Rectal smooth muscle tissue (tissue), 1 donor: ENCODE measurements at regions not wholly inside any gene's neighbourhood (a gene's known extent, or its start where the extent isn't known, plus 50 kb on each side); places are given as distances from the start of the nearest gene placed in this dataset.

Experiments
- H3K27ac ChIP-seq: one replicate; pipeline ENCODE4 v1.7.0; 2013; ENCODE audit warnings: low read depth, low read length, inconsistent platforms
- H3K27me3 ChIP-seq: one replicate; pipeline ENCODE4 v1.7.0; 2013; ENCODE audit warnings: low read length; ENCODE audit not compliant: control insufficient read depth, insufficient read depth
- H3K36me3 ChIP-seq: one replicate; pipeline ENCODE4 v1.7.0; 2013; ENCODE audit warnings: low read length; ENCODE audit not compliant: control insufficient read depth, insufficient read depth
- H3K4me1 ChIP-seq: one replicate; pipeline ENCODE4 v1.7.0; 2013; ENCODE audit warnings: low read length; ENCODE audit not compliant: control insufficient read depth, insufficient read depth
- H3K4me3 ChIP-seq: one replicate; pipeline ENCODE4 v1.7.0; 2013; ENCODE audit warnings: low read length
- H3K9ac ChIP-seq: one replicate; pipeline ENCODE4 v1.7.0; 2013; ENCODE audit warnings: low read length

DNA sequence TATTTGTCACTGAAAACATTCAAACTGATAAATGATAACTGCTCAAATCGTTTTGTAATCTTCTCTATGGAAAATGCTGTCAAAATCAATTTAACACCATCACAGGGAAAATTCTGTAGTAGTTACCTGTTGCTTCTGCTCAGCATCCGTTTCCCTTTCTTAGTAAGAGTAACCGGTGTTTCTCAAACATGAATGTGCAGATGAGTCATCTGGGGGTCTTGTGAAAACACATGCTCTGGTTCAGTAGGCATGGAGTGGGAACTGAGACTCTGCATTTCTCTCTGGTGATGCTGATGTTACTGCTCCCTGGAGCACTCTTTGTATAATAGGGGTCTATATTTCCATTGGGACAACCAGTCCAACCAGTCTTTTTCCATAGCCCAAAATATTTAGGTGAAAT, 145.1 kb downstream of the SEMA6D start:
- H3K36me3 ChIP-seq = no peaks in the 10 kb centered on the region
- no peaks in the 10 kb centered on the region for H3K4me1 ChIP-seq
- H3K4me3 ChIP-seq = no peak overlapping the region
- no peak overlapping the region for H3K9ac ChIP-seq
- H3K27me3 ChIP-seq = no peaks in the 10 kb centered on the region
- no peak overlapping the region for H3K27ac ChIP-seq

DNA sequence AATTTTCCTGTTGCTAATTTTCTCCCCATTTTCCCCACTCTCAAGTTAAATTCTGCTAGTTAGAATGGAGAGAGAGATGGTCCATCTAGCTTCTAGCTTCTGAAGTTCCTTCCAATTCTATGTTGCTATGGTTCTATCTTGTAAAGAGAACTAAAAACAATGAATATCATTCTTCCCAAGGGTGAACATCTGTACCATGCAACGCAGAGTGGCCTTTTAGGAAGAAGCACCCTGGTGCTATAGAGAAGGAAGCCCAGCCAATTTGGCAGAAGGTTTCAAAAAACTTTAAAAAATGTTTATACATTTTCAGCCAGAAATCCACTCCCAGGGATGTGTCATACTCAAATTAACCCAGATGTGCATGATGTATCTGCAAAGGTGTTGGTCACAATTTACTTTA, 149.1 kb downstream of the SEMA6D start:
- no peak overlapping the region for H3K4me3 ChIP-seq
- no peaks in the 10 kb centered on the region for H3K27me3 ChIP-seq
- H3K27ac ChIP-seq = no peak overlapping the region

DNA sequence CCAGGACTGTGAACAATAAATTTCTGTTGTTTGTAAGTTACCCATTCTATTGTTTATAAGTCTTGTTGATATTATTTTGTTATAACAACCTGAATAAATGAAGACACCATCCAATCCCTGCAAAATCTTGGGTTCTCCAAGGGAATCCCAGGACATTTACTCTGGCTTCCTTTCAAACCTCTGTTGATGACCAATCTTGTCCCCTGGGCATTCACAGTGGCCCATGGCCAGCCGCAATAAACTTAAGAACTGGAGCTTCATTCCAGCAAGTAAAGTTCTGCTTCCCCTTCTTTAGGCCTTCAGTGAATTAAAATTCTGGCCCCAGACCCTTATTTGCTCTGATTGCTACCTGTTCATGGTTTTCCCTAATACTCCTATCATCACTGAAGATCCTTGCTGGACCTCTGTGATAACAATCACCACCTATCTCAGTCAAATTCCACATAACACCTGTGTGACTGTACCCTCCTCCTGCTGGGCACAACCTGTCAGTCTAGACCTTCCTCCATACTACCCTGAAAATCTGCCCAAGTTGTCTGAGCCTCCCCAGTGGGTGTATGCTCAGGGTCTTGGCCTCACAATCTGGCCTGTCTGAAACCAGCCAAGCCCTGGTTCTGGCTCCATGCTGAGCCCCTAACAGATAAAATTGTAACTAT, 153.1 kb downstream of the SEMA6D start:
- no peak overlapping the region for H3K9ac ChIP-seq

More for the DNA sequence above, 149.1 kb downstream of the SEMA6D start:
- Histone ChIP-seq H3K9ac (no peak overlapping the region), H3K4me1 (no peaks in the 10 kb centered on the region), H3K36me3 (no peaks in the 10 kb centered on the region)

DNA sequence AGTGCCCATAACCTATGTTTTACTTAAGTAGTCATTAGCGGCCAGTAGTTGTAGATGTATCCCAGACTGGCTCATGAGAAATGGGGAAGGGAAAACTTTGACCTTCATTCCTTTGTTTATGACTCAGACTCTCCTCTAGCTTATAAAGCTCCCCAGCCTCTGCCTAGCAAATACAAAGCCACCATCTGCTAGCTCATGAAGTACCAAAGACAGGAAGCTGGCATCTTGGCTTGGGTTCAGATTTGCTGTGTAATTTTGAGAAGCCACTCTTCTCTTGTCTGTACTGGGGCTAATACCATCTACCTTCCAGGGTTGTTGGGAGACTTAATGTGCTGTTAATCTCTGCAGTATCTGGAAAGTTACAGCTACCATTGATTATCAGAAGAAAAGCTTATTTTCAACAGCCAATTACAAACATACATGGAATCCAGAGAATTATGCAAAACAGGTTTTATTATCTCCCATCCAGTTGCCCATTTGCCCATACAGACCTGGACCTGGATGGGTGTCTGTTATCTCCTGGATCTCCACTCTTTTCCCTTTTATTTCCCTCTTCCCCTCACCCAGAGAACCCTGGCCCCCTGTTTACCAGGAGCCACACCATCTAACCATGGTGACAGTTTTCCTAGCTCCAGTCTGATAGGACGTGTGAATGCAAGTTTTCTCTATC, 153.8 kb downstream of the SEMA6D start:
- no peaks in the 10 kb centered on the region for H3K27me3 ChIP-seq
- H3K27ac ChIP-seq = no peak overlapping the region
- H3K4me3 ChIP-seq = no peak overlapping the region
- no peaks in the 10 kb centered on the region for H3K36me3 ChIP-seq
- no peak overlapping the region for H3K9ac ChIP-seq
- no peaks in the 10 kb centered on the region for H3K4me1 ChIP-seq

More for the DNA sequence above, 153.1 kb downstream of the SEMA6D start:
- H3K4me1 ChIP-seq = no peaks in the 10 kb centered on the region
- no peaks in the 10 kb centered on the region for H3K36me3 ChIP-seq
- H3K4me3 ChIP-seq = no peak overlapping the region
- H3K27me3 ChIP-seq = no peaks in the 10 kb centered on the region
- no peak overlapping the region for H3K27ac ChIP-seq

- H3K27me3 ChIP-seq = no peaks in the 10 kb centered on the region
Measured at GRCh38 chr15:47872208-47872607, 154.9 kb downstream of the SEMA6D start.

DNA sequence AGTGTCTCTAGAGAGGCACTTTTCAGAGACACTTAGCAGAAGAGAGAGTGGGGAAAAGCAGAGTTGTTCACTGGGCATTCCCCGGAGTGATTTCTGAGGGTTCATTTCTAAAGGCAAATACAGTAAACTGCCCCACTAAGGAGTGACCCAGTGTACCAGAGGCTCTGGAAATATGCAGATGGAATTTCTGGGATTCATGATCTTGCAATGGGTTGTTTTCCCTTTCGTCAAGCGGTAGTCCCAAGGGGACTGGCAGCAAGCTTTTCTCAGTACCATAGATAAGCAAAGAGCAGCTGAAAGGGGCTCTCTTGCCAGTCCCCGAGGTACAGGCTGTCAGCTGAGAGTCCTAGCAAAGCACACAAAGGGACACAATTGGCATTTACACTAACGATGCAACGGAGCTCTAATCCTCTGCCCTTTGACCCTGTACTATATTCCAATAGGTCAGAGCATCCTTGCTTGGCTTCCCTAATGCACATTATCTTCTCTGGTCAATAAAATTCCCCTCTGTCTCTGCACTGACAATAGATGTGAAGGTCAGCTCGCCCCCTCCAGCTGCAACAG, 155.6 kb downstream of the SEMA6D start:
- Histone ChIP-seq H3K27me3 (no peaks in the 10 kb centered on the region), H3K27ac (no peak overlapping the region), H3K4me3 (no peak overlapping the region), H3K9ac (no peak overlapping the region), H3K4me1 (no peaks in the 10 kb centered on the region), H3K36me3 (no peaks in the 10 kb centered on the region)

More at GRCh38 chr15:47872208-47872607, 154.9 kb downstream of the SEMA6D start:
- H3K4me3 ChIP-seq = no peak overlapping the region
- H3K9ac ChIP-seq = no peak overlapping the region
- no peaks in the 10 kb centered on the region for H3K36me3 ChIP-seq
- H3K4me1 ChIP-seq = no peaks in the 10 kb centered on the region
- H3K27ac ChIP-seq = no peak overlapping the region

GRCh38 chr15:47876986-47877385, 159.7 kb downstream of the SEMA6D start:
- Histone ChIP-seq H3K4me1 (no peaks in the 10 kb centered on the region), H3K27ac (no peak overlapping the region), H3K27me3 (no peaks in the 10 kb centered on the region), H3K9ac (no peak overlapping the region), H3K36me3 (no peaks in the 10 kb centered on the region), H3K4me3 (no peak overlapping the region)

DNA sequence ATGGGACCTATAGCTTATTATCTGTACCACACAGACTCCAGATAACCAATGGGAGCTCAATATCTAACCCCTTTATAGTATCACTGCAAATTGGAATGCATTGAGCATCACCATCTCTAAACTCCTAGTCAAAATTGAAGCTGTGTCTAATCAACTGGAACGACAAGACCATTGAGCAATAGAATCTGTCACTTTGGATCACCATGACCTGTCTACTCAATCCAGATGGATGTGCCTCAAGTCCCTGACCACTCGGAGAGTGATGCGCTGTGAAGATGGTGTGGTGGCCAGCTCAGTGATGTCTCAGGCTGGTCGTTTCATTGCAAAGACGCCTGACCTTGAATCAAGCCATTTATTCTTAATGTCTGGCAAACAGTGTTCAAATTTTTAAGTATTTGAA, 160.5 kb downstream of the SEMA6D start:
- H3K9ac ChIP-seq = no peak overlapping the region
- H3K4me1 ChIP-seq = no peaks in the 10 kb centered on the region
- H3K27me3 ChIP-seq = no peaks in the 10 kb centered on the region
- no peak overlapping the region for H3K27ac ChIP-seq
- H3K4me3 ChIP-seq = no peak overlapping the region
- no peaks in the 10 kb centered on the region for H3K36me3 ChIP-seq

DNA sequence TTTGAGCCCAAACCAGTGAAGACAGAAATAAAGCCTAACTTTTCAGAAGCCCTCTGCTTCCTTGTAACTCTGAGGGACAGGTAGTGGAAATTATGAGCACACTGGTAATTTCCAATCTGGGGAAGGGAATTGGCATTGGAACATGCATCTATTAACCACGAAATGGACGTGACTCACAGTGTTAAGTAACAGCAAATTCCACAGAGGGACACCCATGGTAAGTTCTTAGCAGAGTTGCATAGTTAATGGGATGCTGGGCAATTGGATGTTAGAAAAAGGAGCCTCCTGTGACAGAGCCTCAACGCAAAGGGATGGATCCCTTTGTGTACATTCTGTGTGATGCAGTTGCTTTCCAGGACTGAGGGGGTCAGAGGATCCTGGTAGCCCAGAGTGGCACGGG, 168.6 kb downstream of the SEMA6D start:
- Histone ChIP-seq H3K36me3 (no peaks in the 10 kb centered on the region), H3K27ac (no peak overlapping the region), H3K27me3 (no peaks in the 10 kb centered on the region), H3K9ac (no peak overlapping the region), H3K4me3 (no peak overlapping the region), H3K4me1 (no peaks in the 10 kb centered on the region)

DNA sequence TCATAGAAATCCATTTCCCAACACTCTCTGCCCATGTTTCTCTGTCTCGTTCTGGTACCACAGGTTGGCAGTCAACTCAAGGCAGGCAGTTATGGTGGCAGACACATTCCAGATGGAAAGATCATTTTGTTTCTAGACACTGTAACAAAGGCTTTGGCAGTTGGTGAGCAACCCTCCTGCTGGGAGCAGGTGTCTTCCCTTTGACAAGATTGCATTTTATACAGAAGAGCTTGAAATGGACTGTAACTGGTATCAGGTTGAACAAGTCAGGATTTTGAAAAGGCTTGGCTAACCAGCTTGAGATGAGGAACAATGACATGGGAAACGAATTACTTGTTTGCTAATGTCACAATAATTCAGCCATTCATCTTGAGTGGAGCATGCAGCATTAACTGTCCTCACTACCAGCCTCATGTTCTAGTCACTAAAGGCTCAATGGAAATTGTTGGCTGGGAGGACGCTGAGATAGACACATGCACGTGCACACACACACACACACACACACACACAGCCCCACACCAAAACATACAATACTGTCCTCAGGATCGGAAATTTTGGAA, 170.0 kb downstream of the SEMA6D start:
- Histone ChIP-seq H3K4me3 (no peak overlapping the region), H3K4me1 (no peaks in the 10 kb centered on the region), H3K27ac (no peak overlapping the region), H3K27me3 (no peaks in the 10 kb centered on the region), H3K9ac (no peak overlapping the region), H3K36me3 (no peaks in the 10 kb centered on the region)

DNA sequence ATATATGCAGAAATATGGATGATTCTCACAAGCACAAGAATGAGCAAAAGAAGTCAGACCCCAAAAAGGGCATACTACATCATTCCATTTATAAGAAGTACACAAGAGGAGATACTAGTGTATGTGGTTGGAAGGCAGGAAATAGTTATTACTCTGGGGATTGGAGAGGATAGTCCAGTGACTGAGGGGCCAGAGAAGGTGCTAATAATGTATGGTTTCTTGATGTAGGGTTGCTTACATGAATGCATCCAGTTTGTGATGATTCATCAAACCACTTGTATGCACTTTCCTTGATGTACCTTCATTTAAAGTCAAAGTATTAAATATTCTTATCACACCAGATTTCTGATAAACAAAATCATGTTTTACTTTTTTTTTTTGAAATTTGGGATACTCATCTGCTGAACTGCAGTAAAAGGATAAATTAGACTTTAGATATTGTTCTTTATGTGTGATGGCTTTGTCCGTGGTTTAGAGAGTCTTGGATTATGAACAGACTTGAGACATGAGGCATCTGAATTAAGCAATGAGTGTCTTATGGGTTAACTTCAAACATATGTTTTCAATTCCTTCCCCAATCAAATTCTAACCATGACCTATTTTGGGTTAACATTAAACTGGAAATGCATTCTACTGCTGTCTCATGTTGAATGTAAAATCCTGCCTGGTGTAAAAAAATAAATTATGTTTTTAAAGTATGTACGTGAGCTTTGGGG, 171.2 kb downstream of the SEMA6D start:
- H3K27me3 ChIP-seq = no peaks in the 10 kb centered on the region
- H3K9ac ChIP-seq = no peak overlapping the region
- no peaks in the 10 kb centered on the region for H3K4me1 ChIP-seq
- H3K36me3 ChIP-seq = no peaks in the 10 kb centered on the region
- H3K27ac ChIP-seq = no peak overlapping the region
- H3K4me3 ChIP-seq = no peak overlapping the region

DNA sequence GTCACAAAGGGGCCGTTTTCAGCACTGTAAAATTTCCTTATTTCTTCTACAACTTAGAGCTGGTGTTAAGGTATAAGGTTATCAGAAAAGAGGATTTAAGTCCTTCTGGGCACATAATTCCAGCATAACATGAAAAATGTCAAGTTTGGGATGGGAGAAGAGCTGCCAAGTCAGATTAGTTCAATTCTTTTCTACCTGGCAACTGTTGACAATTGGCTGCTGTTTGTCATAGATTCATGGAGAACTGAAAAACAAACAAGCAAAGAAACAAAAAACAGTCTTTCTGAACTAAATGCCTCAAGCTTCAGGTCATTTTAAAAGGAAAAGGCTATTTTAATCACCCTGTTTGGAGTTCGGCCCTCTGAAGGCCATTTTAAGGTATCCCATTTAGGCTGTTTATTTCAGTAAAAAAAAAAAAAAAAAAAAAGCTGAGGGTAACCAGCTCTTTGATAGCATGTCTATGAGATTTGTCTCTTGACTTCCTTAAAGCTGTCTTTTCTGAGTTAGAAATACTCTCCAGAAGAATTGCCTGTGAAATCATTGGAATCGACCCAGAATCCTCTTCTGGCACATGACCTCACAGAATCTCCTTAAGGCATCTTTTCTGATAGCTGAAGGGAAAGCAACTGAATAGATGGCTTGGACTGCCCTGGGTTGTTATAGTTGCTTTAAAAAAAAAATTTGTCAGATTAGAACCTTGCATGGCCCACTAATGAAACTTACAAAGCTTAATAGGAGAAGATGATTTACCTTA, 173.3 kb downstream of the SEMA6D start:
- no peaks in the 10 kb centered on the region for H3K4me1 ChIP-seq
- no peaks in the 10 kb centered on the region for H3K27me3 ChIP-seq
- no peak overlapping the region for H3K4me3 ChIP-seq
- H3K36me3 ChIP-seq = no peaks in the 10 kb centered on the region
- H3K9ac ChIP-seq = no peak overlapping the region
- no peak overlapping the region for H3K27ac ChIP-seq
